PC-3 (cell line): ENCODE measurements at regions not wholly inside any gene's neighbourhood (a gene's known extent, or its start where the extent isn't known, plus 50 kb on each side); places are given as distances from the start of the nearest gene placed in this dataset.

ENCODE experiments used
- EZH2 ChIP-seq: fragments of 300-600 bp; sonication (generic); IDR thresholded peaks from one replicate; pipeline ENCODE4 v1.6.1; 2017; ENCODE audit warnings: antibody characterized with exemption, mild to moderate bottlenecking, low read length; ENCODE audit not compliant: unreplicated experiment
- TF ChIP-seq, protein P1 (sequence below): fragments of 300-600 bp; sonication (generic); conservative IDR thresholded peaks from 2 replicates; pipeline ENCODE4 v1.5.1; 2017; ENCODE audit warnings: antibody characterized with exemption, low read depth, mild to moderate bottlenecking, low read length

DNA sequence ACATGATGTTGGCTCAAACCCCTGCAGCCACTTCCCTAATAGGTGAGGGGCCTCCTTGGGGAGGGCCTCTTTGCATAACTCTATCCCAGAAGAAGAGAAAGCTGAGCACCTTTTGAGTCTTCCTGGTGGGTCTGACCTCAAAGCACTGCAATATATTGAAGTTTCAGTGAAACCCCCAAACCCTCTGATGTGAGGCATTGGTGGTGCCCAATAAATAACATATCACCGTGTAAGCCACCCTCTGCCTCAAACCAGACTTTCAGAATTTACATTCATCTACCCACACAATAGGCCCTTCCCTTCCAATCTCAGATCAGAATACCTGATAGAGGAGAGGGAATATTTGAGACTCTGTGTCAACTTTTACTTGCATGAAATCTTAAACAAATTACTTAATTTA is 142.8 kb upstream of the STK17B start:
- TF ChIP-seq, protein P1, sequence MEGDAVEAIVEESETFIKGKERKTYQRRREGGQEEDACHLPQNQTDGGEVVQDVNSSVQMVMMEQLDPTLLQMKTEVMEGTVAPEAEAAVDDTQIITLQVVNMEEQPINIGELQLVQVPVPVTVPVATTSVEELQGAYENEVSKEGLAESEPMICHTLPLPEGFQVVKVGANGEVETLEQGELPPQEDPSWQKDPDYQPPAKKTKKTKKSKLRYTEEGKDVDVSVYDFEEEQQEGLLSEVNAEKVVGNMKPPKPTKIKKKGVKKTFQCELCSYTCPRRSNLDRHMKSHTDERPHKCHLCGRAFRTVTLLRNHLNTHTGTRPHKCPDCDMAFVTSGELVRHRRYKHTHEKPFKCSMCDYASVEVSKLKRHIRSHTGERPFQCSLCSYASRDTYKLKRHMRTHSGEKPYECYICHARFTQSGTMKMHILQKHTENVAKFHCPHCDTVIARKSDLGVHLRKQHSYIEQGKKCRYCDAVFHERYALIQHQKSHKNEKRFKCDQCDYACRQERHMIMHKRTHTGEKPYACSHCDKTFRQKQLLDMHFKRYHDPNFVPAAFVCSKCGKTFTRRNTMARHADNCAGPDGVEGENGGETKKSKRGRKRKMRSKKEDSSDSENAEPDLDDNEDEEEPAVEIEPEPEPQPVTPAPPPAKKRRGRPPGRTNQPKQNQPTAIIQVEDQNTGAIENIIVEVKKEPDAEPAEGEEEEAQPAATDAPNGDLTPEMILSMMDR = no peak
- no peak for TF ChIP-seq EZH2
